ENCODE measurements at regions not wholly inside any gene's neighbourhood (a gene's known extent, or its start where the extent isn't known, plus 50 kb on each side); places are given as distances from the start of the nearest gene placed in this dataset.
A peak's percentile ranks its signal among the peaks of the same experiment; 100 is the strongest.

- no peak for DNase-seq
These were observed 272.2 kb upstream of the CFAP20DC start for GRCh38 chr3:59321881-59322540.

GRCh38 chr3:59320080-59320479 is 270.3 kb upstream of the CFAP20DC start:
- no peak for DNase-seq

- DNase-seq, result no peak
These were observed 269.6 kb upstream of the CFAP20DC start for GRCh38 chr3:59319442-59319841.

GRCh38 chr3:59318881-59319280 is 269.1 kb upstream of the CFAP20DC start:
- DNase-seq, result no peak

GRCh38 chr3:59317386-59317785 is 267.6 kb upstream of the CFAP20DC start:
- no peak for DNase-seq

- DNase-seq, result no peak
These were observed 267.0 kb upstream of the CFAP20DC start for GRCh38 chr3:59316688-59317275.

- DNase-seq, result no peak
These were observed 263.5 kb upstream of the CFAP20DC start for GRCh38 chr3:59313365-59313764.

- no peak for DNase-seq
These were observed 261.4 kb upstream of the CFAP20DC start for GRCh38 chr3:59311231-59311630.

- no peak for DNase-seq
These were observed 260.9 kb upstream of the CFAP20DC start for GRCh38 chr3:59310736-59311135.

- DNase-seq, result no peak
These were observed 258.9 kb upstream of the CFAP20DC start for GRCh38 chr3:59308684-59309083.

- DNase-seq, result no peak
These were observed 258.2 kb upstream of the CFAP20DC start for GRCh38 chr3:59308001-59308400.

- DNase-seq, result no peak
These were observed 256.6 kb upstream of the CFAP20DC start for GRCh38 chr3:59306436-59306835.

- DNase-seq, result no peak
These were observed 254.5 kb upstream of the CFAP20DC start for GRCh38 chr3:59304296-59304695.

GRCh38 chr3:59303452-59303851 is 253.6 kb upstream of the CFAP20DC start:
- no peak for DNase-seq

- no peak for DNase-seq
These were observed 252.6 kb upstream of the CFAP20DC start for GRCh38 chr3:59302442-59302841.

GRCh38 chr3:59300733-59301132 is 250.9 kb upstream of the CFAP20DC start:
- no peak for DNase-seq

GRCh38 chr3:59299561-59299960 is 249.7 kb upstream of the CFAP20DC start:
- no peak for DNase-seq

GRCh38 chr3:59290358-59290757 is 240.5 kb upstream of the CFAP20DC start:
- no peak for DNase-seq

GRCh38 chr3:59289831-59290230 is 240.0 kb upstream of the CFAP20DC start:
- no peak for DNase-seq

- peak; percentile 5 for DNase-seq
These were observed 239.1 kb upstream of the CFAP20DC start for GRCh38 chr3:59288951-59289350.

- DNase-seq, result no peak
These were observed 237.1 kb upstream of the CFAP20DC start for GRCh38 chr3:59286791-59287531.

- DNase-seq, result no peak
These were observed 235.7 kb upstream of the CFAP20DC start for GRCh38 chr3:59285560-59285959.

GRCh38 chr3:59284926-59285325 is 235.1 kb upstream of the CFAP20DC start:
- no peak for DNase-seq

GRCh38 chr3:59280113-59280512 is 230.3 kb upstream of the CFAP20DC start:
- no peak for DNase-seq

Measured in NCI-H1436 (cell line).